ENCODE measurements at regions not wholly inside any gene's neighbourhood (a gene's known extent, or its start where the extent isn't known, plus 50 kb on each side); places are given as distances from the start of the nearest gene placed in this dataset.

- TF ChIP-seq CTCF (conservative IDR thresholded peaks at IDR 0.05) = no peak
- peak overlapping the region; percentile 29 for H3K27ac ChIP-seq
Measured at GRCh38 chr3:81958972-81959640, 197.7 kb upstream of the GBE1 start.

- TF ChIP-seq CTCF (conservative IDR thresholded peaks at IDR 0.05) = no peak
Measured at GRCh38 chr3:81955878-81956277, 194.4 kb upstream of the GBE1 start.

GRCh38 chr3:81953111-81953510 lies 191.7 kb upstream of the GBE1 start:
- no peak overlapping the region for H3K27ac ChIP-seq
- TF ChIP-seq CTCF (conservative IDR thresholded peaks at IDR 0.05) = no peak

More at GRCh38 chr3:81955878-81956277, 194.4 kb upstream of the GBE1 start:
- H3K27ac ChIP-seq = no peak overlapping the region

GRCh38 chr3:81952141-81952540 lies 190.7 kb upstream of the GBE1 start:
- TF ChIP-seq CTCF (conservative IDR thresholded peaks at IDR 0.05) = no peak
- H3K27ac ChIP-seq = no peak overlapping the region

- TF ChIP-seq CTCF (conservative IDR thresholded peaks at IDR 0.05) = no peak
- H3K27ac ChIP-seq = no peak overlapping the region
Measured at GRCh38 chr3:81951636-81952035, 190.2 kb upstream of the GBE1 start.

GRCh38 chr3:81951106-81951505 lies 189.7 kb upstream of the GBE1 start:
- TF ChIP-seq CTCF (conservative IDR thresholded peaks at IDR 0.05) = no peak

GRCh38 chr3:81947359-81947758 lies 185.9 kb upstream of the GBE1 start:
- H3K27ac ChIP-seq = no peak overlapping the region
- TF ChIP-seq CTCF (conservative IDR thresholded peaks at IDR 0.05) = no peak

More at GRCh38 chr3:81951106-81951505, 189.7 kb upstream of the GBE1 start:
- no peak overlapping the region for H3K27ac ChIP-seq
